Heart left ventricle (tissue), 16 donors: ENCODE measurements at regions not wholly inside any gene's neighbourhood (a gene's known extent, or its start where the extent isn't known, plus 50 kb on each side); places are given as distances from the start of the nearest gene placed in this dataset.

Experiments used
- ATAC-seq, 4 donors: fragments of 200-7000 bp; cut with Tn5 transposase; one replicate each; pipeline ENCODE4 v1.9.1; 2020 to 2022; ENCODE audit warnings: moderate library complexity in 4 of 4, mild to moderate bottlenecking in 3 of 4, moderate number of reproducible peaks in 1 of 4
- DNase-seq, 5 donors: peaks; one replicate each; pipeline ENCODE4 v3.0.0-alpha.2; 2020
- H3K27ac ChIP-seq, 12 donors: fragments of 200-600 bp; sonication (generic) in 4 of 12; one replicate each; pipeline versions ENCODE4 v1.5.0 to v1.8.0; 2016 to 2022; ENCODE audit warnings: mild to moderate bottlenecking in 2 of 12
- H3K27me3 ChIP-seq, 9 donors: fragments of 200-600 bp; sonication (generic) in 2 of 9; one replicate each; pipeline versions ENCODE4 v1.5.1 to v1.8.0; 2016 to 2022; ENCODE audit warnings: mild to moderate bottlenecking in 3 of 9
- H3K36me3 ChIP-seq, 9 donors: fragments of 200-600 bp; sonication (generic) in 2 of 9; one replicate each; pipeline versions ENCODE4 v1.5.0 to v1.8.0; 2018 to 2022; ENCODE audit warnings: mild to moderate bottlenecking in 2 of 9
- H3K4me1 ChIP-seq, 12 donors: fragments of 200-600 bp; sonication (generic) in 4 of 12; one replicate each; pipeline versions ENCODE4 v1.5.0 to v1.8.0; 2016 to 2022; ENCODE audit warnings: mild to moderate bottlenecking in 3 of 12
- H3K4me3 ChIP-seq, 12 donors: fragments of 200-600 bp; sonication (generic) in 4 of 12; one replicate each; pipeline versions ENCODE4 v1.5.0 to v1.8.0; 2017 to 2022; ENCODE audit warnings: mild to moderate bottlenecking in 9 of 12, moderate library complexity in 4 of 12
- H3K9me3 ChIP-seq, 12 donors: fragments of 200-600 bp; sonication (generic) in 4 of 12; one replicate each; pipeline versions ENCODE4 v1.5.0 to v1.8.0; 2016 to 2022; ENCODE audit warnings: mild to moderate bottlenecking in 1 of 12
- POLR2A ChIP-seq, 2 donors: fragments of 450-650 bp; IDR thresholded peaks; one replicate each; pipeline ENCODE4 v1.6.1; 2017; ENCODE audit warnings: antibody characterized with exemption in 2 of 2, mild to moderate bottlenecking in 2 of 2, moderate library complexity in 2 of 2
- WGBS, 4 donors: extraction: QIAGEN DNeasy Blood & Tissue Kit in 2 of 4; methylation state at CpG; one replicate each; pipeline versions ENCODE4 v1.1.5 to v1.1.7; 2013 to 2018; 5-methylcytosine and 5-hydroxymethylcytosine counted together
- intact Hi-C, 10 donors: fragments of 100-400 bp; cut with DNase I; formaldehyde crosslinking; loops; one replicate each; pipeline versions ENCODE4 v1.11.1 to v1.14.2; 2022
- TF ChIP-seq, protein P1 (sequence below), 12 donors: fragments of 200-600 bp; sonication (generic) in 4 of 12; IDR thresholded peaks; one replicate each; pipeline versions ENCODE4 v1.5.0 to v1.8.0; 2018 to 2022; ENCODE audit warnings: antibody characterized with exemption in 12 of 12, mild to moderate bottlenecking in 5 of 12
- donor health status: ischemic (EF 13 %, LVEDD 7.1; RV severe dilation, severe dysfunction).
- donor health status: healthy with polysubstance abuse.
- donor health status: DM: no; HTN: yes; CAD: no.
- donor health status: DM: no; HTN: no; CAD: no.
- donor health status: ischemic (EF 25% LVEDD 6.9; RV normal size, moderate dysfunction).
- donor health status: ischemic (EF 25% LVEDD 5.7; RV mildly dilated, moderate dysfunction).
- donor health status: healthy.
- donor health status: DM: yes; HTN: yes; CAD: no.
- donor health status: ischemic (EF 35%, LVEDD 5.7; RV mildly dilated, moderate dysfunction).
- donor health status: nonischemic (EF 11% LVEDD 7.7; RV severe dilation, severe dysfunction).
- donor health status: DM: yes; HTN: yes; CAD: no.
- donor health status: PGD.
- donor health status: ischemic (EF 29% LVEDD 5.4; RV normal size, mild dysfunction).
- donor health status: nonischemic (EF 23%, LVEDD 6.1; RV moderate dilation, normal function).

DNA sequence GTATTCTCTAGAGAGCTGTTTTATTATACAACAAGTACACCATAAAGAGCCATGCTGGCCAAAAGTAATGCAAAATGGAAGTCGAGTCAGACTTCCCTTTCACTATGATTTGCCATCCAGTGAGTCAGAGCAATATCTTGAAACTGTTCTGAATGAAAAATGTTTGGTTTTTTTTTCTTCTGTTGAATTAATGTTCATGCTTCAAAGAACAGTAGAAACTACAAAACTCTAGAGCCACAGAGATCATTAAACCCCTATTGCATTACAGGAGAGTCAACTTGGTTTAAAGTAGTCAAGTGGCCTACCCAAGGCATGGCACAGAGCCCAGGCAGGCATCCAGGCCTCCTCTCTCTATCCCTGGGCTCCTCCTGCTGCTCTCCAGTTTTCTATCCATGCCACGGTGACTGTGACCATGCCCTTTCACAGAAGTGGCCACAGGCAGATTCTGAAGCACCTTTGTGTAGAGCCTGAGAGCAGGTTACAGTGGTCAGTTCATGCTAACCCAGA is 358.9 kb downstream of the DEPDC1B start:
- H3K36me3 ChIP-seq: no peaks in the 10 kb centered on the region
- H3K27me3 ChIP-seq: peaks cover 0 to 3% (median 0%) of the 10 kb centered on the region in 9 donors
- H3K9me3 ChIP-seq: no peaks in the 10 kb centered on the region
- 52 to 71% (median 61%) methylated on average over 2 of the region's 2 CpGs for WGBS, 4 donors
- no peak overlapping the region for H3K4me3 ChIP-seq
- ATAC-seq: no peak
- H3K4me1 ChIP-seq: no peaks in the 10 kb centered on the region
- H3K27ac ChIP-seq: no peak overlapping the region
- TF ChIP-seq, protein P1, sequence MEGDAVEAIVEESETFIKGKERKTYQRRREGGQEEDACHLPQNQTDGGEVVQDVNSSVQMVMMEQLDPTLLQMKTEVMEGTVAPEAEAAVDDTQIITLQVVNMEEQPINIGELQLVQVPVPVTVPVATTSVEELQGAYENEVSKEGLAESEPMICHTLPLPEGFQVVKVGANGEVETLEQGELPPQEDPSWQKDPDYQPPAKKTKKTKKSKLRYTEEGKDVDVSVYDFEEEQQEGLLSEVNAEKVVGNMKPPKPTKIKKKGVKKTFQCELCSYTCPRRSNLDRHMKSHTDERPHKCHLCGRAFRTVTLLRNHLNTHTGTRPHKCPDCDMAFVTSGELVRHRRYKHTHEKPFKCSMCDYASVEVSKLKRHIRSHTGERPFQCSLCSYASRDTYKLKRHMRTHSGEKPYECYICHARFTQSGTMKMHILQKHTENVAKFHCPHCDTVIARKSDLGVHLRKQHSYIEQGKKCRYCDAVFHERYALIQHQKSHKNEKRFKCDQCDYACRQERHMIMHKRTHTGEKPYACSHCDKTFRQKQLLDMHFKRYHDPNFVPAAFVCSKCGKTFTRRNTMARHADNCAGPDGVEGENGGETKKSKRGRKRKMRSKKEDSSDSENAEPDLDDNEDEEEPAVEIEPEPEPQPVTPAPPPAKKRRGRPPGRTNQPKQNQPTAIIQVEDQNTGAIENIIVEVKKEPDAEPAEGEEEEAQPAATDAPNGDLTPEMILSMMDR (IDR thresholded peaks at IDR 0.05): no peak
- TF ChIP-seq POLR2A (IDR thresholded peaks at IDR 0.05): no peak
- intact Hi-C loops: no loop called here
- no peak for DNase-seq

DNA sequence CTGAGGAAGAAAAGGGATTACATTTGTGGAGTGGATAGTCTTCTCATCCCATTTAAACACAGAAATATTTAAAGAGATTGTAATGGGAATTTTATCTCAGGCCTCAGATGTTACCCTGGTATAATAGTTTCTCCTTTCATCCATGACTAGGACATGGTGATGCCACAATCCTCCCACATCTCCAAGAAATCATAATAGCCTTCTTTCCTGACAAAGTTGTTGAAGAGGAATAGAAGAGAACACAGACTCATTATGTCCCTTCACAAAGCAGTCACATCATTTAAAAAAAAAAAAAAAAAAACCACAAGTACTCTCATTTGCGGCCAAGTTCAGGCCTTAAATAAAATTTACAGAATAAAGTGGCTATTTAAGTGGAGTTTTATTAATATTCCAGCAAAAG is 359.6 kb downstream of the DEPDC1B start:
- DNase-seq (no peak), ATAC-seq (no peak)
- TF ChIP-seq POLR2A (IDR thresholded peaks at IDR 0.05): no peak
- TF ChIP-seq, protein P1 (IDR thresholded peaks at IDR 0.05): no peak
- Histone ChIP-seq H3K36me3 (no peaks in the 10 kb centered on the region), H3K9me3 (no peaks in the 10 kb centered on the region), H3K4me1 (no peaks in the 10 kb centered on the region), H3K27me3 (peaks cover 0 to 3% (median 0%) of the 10 kb centered on the region in 9 donors), H3K27ac (peak overlapping the region in 1 of 12 donors; percentile 60), H3K4me3 (no peak overlapping the region)
- intact Hi-C loops: no loop called here
- WGBS, 4 donors: 80 to 92% (median 90%) methylated on average over 1 of the region's 1 CpG

DNA sequence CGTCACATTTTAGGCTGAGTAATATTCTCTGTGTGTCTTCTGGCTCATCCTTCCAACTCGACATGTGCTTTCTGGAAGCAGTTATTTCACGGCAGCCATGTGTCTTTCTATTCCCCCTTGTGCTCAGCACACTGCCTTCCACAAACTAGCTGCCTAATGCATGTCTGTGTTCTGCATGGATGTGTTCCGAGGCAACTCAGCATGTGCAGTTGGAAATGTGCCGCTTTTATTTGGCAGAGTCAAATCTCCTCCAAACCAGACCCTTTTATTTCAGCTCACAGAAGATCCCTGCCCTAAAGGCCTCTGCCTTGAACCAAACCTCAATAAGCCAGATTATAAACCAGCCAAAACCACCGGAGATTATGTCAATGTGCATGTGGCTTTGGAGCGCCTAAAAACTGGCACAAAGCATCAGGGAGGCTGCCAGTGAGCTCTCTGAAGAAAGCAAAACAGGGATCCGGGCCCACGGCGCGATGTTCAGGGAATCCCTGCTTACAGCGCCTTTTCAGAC is 360.2 kb downstream of the DEPDC1B start:
- Histone ChIP-seq H3K9me3 (no peaks in the 10 kb centered on the region), H3K4me1 (no peaks in the 10 kb centered on the region), H3K27ac (peak overlapping the region in 1 of 12 donors; percentile 60), H3K4me3 (no peak overlapping the region), H3K27me3 (peaks cover 0 to 3% (median 0%) of the 10 kb centered on the region in 9 donors), H3K36me3 (no peaks in the 10 kb centered on the region)
- DNase-seq: peak in 2 of 5 donors; percentile 22 to 24
- intact Hi-C loops: no loop called here
- TF ChIP-seq, protein P1 (IDR thresholded peaks at IDR 0.05): no peak
- TF ChIP-seq POLR2A (IDR thresholded peaks at IDR 0.05): no peak
- ATAC-seq: peak in 2 of 4 donors; percentile 16 to 36
- WGBS, 4 donors: 75 to 87% (median 85%) methylated on average over 12 of the region's 12 CpGs

DNA sequence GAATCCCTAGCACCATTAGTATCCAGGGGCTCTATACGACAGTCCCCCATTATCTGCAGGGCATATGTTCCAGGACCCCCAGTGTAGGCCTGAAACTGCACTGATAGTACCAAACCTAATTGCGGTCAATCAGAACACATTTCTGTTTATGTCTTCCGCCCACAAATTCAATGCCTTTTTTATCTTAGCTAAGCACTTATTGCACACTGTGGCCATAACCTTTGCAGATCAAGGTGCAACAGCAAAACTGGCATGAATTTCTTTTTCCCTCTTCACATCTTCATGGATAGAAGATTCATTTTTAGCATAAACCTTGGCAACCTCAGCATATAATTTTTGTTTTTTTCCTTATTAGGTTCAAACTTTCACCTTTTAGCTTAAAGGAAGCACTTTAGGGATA is 361.1 kb downstream of the DEPDC1B start:
- H3K36me3 ChIP-seq: no peaks in the 10 kb centered on the region
- 96 to 100% (median 98%) methylated on average over 3 of the region's 3 CpGs for WGBS, 4 donors
- no peaks in the 10 kb centered on the region for H3K9me3 ChIP-seq
- DNase-seq (no peak), ATAC-seq (no peak)
- no peak overlapping the region for H3K4me3 ChIP-seq
- H3K4me1 ChIP-seq: no peaks in the 10 kb centered on the region
- no peak for TF ChIP-seq POLR2A (IDR thresholded peaks at IDR 0.05)
- TF ChIP-seq, protein P1 (IDR thresholded peaks at IDR 0.05): no peak
- peaks cover 0 to 3% (median 0%) of the 10 kb centered on the region in 9 donors for H3K27me3 ChIP-seq
- peak overlapping the region in 1 of 12 donors; percentile 60 for H3K27ac ChIP-seq
- intact Hi-C loops: no loop called here
